BLaER1 (cell line): ENCODE measurements at regions not wholly inside any gene's neighbourhood (a gene's known extent, or its start where the extent isn't known, plus 50 kb on each side); places are given as distances from the start of the nearest gene placed in this dataset.
"Not testable (repeated sequence)": the region's sequence is repeated elsewhere in the genome, so short reads cannot be mapped to it uniquely, and the experiment has no call there.

Experiments used
- H3K27ac ChIP-seq: shearing (Covaris generic); formaldehyde crosslinking; 2 replicates; pipeline ENCODE4 v1.8.1; 2022
- H3K27me3 ChIP-seq: shearing (Covaris generic); formaldehyde crosslinking; 2 replicates; pipeline ENCODE4 v1.8.1; 2022
- H3K36me3 ChIP-seq: shearing (Covaris generic); formaldehyde crosslinking; 2 replicates; pipeline ENCODE4 v1.8.1; 2022
- H3K4me1 ChIP-seq: shearing (Covaris generic); formaldehyde crosslinking; 2 replicates; pipeline ENCODE4 v1.8.1; 2022
- H3K4me2 ChIP-seq: shearing (Covaris generic); formaldehyde crosslinking; 2 replicates; pipeline ENCODE4 v1.8.1; 2022
- H3K4me3 ChIP-seq: shearing (Covaris generic); formaldehyde crosslinking; 2 replicates; pipeline ENCODE4 v1.8.1; 2022
- H3K9ac ChIP-seq: shearing (Covaris generic); formaldehyde crosslinking; 2 replicates; pipeline ENCODE4 v1.8.1; 2022
- H3K9me3 ChIP-seq: shearing (Covaris generic); formaldehyde crosslinking; 2 replicates; pipeline ENCODE4 v1.8.1; 2022
- H4K20me1 ChIP-seq: shearing (Covaris generic); formaldehyde crosslinking; 2 replicates; pipeline ENCODE4 v1.8.1; 2022
- Cebpa-rat ChIP-seq: shearing (Covaris generic); IDR thresholded peaks from 2 replicates; pipeline ENCODE4 v1.8.1; 2022

- Histone ChIP-seq H3K27me3 (no peaks in the 10 kb centered on the region), H4K20me1 (no peaks in the 10 kb centered on the region), H3K4me1 (no peaks in the 10 kb centered on the region), H3K9ac (no peak overlapping the region), H3K4me3 (no peak overlapping the region), H3K36me3 (no peaks in the 10 kb centered on the region), H3K9me3 (no peaks in the 10 kb centered on the region), H3K27ac (no peak overlapping the region), H3K4me2 (no peak overlapping the region)
- TF ChIP-seq Cebpa-rat: no peak
Observed at GRCh38 chr4:13988353-13989305, 361.1 kb upstream of the BOD1L1 start.

- Histone ChIP-seq H4K20me1 (no peaks in the 10 kb centered on the region), H3K27ac (no peak overlapping the region), H3K27me3 (no peaks in the 10 kb centered on the region), H3K4me3 (no peak overlapping the region), H3K36me3 (no peaks in the 10 kb centered on the region), H3K4me2 (no peak overlapping the region), H3K4me1 (no peaks in the 10 kb centered on the region), H3K9ac (no peak overlapping the region), H3K9me3 (no peaks in the 10 kb centered on the region)
- no peak for TF ChIP-seq Cebpa-rat
Observed at GRCh38 chr4:13989501-13989900, 362.0 kb upstream of the BOD1L1 start.

GRCh38 chr4:13990596-13991589 lies 363.4 kb upstream of the BOD1L1 start:
- H3K4me2 ChIP-seq: no peak overlapping the region
- no peak overlapping the region for H3K4me3 ChIP-seq
- H3K27ac ChIP-seq: no peak overlapping the region
- no peaks in the 10 kb centered on the region for H3K9me3 ChIP-seq
- TF ChIP-seq Cebpa-rat: no peak
- no peak overlapping the region for H3K9ac ChIP-seq
- no peaks in the 10 kb centered on the region for H3K4me1 ChIP-seq
- H3K36me3 ChIP-seq: no peaks in the 10 kb centered on the region
- no peaks in the 10 kb centered on the region for H4K20me1 ChIP-seq
- no peaks in the 10 kb centered on the region for H3K27me3 ChIP-seq

- Histone ChIP-seq H3K4me3 (no peak overlapping the region), H4K20me1 (no peaks in the 10 kb centered on the region), H3K27ac (no peak overlapping the region), H3K9me3 (no peaks in the 10 kb centered on the region), H3K4me1 (no peaks in the 10 kb centered on the region), H3K36me3 (no peaks in the 10 kb centered on the region), H3K9ac (no peak overlapping the region), H3K4me2 (no peak overlapping the region), H3K27me3 (no peaks in the 10 kb centered on the region)
- no peak for TF ChIP-seq Cebpa-rat
Observed at GRCh38 chr4:13992041-13992440, 364.5 kb upstream of the BOD1L1 start.

GRCh38 chr4:13992975-13993520 lies 365.5 kb upstream of the BOD1L1 start:
- H3K36me3 ChIP-seq: no peaks in the 10 kb centered on the region
- no peak overlapping the region for H3K9ac ChIP-seq
- H3K4me1 ChIP-seq: no peaks in the 10 kb centered on the region
- no peak overlapping the region for H3K4me3 ChIP-seq
- H3K4me2 ChIP-seq: no peak overlapping the region
- H3K9me3 ChIP-seq: no peaks in the 10 kb centered on the region
- no peaks in the 10 kb centered on the region for H3K27me3 ChIP-seq
- H3K27ac ChIP-seq: no peak overlapping the region
- TF ChIP-seq Cebpa-rat: no peak
- no peaks in the 10 kb centered on the region for H4K20me1 ChIP-seq

- H3K4me3 ChIP-seq: no peak overlapping the region
- H3K36me3 ChIP-seq: no peaks in the 10 kb centered on the region
- no peak overlapping the region for H3K4me2 ChIP-seq
- H3K9me3 ChIP-seq: no peaks in the 10 kb centered on the region
- H3K4me1 ChIP-seq: no peaks in the 10 kb centered on the region
- H3K27ac ChIP-seq: no peak overlapping the region
- no peaks in the 10 kb centered on the region for H3K27me3 ChIP-seq
- no peak overlapping the region for H3K9ac ChIP-seq
- no peaks in the 10 kb centered on the region for H4K20me1 ChIP-seq
- TF ChIP-seq Cebpa-rat: no peak
Observed at GRCh38 chr4:13994016-13994415, 366.5 kb upstream of the BOD1L1 start.

GRCh38 chr4:13998850-13999445 lies 371.4 kb upstream of the BOD1L1 start:
- Histone ChIP-seq H3K4me1 (no peaks in the 10 kb centered on the region), H3K9me3 (peaks cover 34% of the 10 kb centered on the region), H3K36me3 (no peaks in the 10 kb centered on the region), H4K20me1 (no peaks in the 10 kb centered on the region), H3K4me3 (no peak overlapping the region), H3K27me3 (no peaks in the 10 kb centered on the region), H3K9ac (no peak overlapping the region), H3K27ac (no peak overlapping the region), H3K4me2 (no peak overlapping the region)
- TF ChIP-seq Cebpa-rat: no peak

- Histone ChIP-seq H3K27me3 (no peaks in the 10 kb centered on the region), H3K4me1 (no peaks in the 10 kb centered on the region), H3K4me3 (no peak overlapping the region), H3K27ac (no peak overlapping the region), H3K36me3 (no peaks in the 10 kb centered on the region), H4K20me1 (no peaks in the 10 kb centered on the region), H3K4me2 (no peak overlapping the region), H3K9me3 (peaks cover 36% of the 10 kb centered on the region), H3K9ac (no peak overlapping the region)
- TF ChIP-seq Cebpa-rat: no peak
Observed at GRCh38 chr4:14000091-14000814, 372.7 kb upstream of the BOD1L1 start.

- not testable (repeated sequence) for H3K4me3 ChIP-seq, H3K4me1 ChIP-seq, H3K27me3 ChIP-seq, H3K27ac ChIP-seq, H3K36me3 ChIP-seq, H3K9ac ChIP-seq, H4K20me1 ChIP-seq, H3K4me2 ChIP-seq
- peaks cover 36% of the 10 kb centered on the region for H3K9me3 ChIP-seq
Observed at GRCh38 chr4:14002331-14002730, 374.8 kb upstream of the BOD1L1 start.
